ENCODE measurements at regions not wholly inside any gene's neighbourhood (a gene's known extent, or its start where the extent isn't known, plus 50 kb on each side); places are given as distances from the start of the nearest gene placed in this dataset.

- Histone ChIP-seq H3K9ac (ENCODE audit: low read length) (no peak overlapping the region), H2AFZ (ENCODE audit: low read length) (no peak overlapping the region), H3K9me2 (replicated peaks; ENCODE audit: low read length) (no peaks in the 10 kb centered on the region), H3K9me3 (ENCODE audit: low read length) (peaks cover 13% of the 10 kb centered on the region; the same call in 1 of the 2 replicates), H3K4me2 (ENCODE audit: low read length) (no peak overlapping the region), H4K20me1 (ENCODE audit: low read length) (no peaks in the 10 kb centered on the region), H3K27me3 (ENCODE audit: low read length) (peaks cover 7% of the 10 kb centered on the region; the same call in 1 of the 2 replicates), H3K79me2 (ENCODE audit: low read length) (no peaks in the 10 kb centered on the region), H3K27ac (ENCODE audit: low read length) (no peak overlapping the region), H3K4me1 (ENCODE audit: insufficient read depth, low read length) (no peaks in the 10 kb centered on the region), H3F3A (ENCODE audit: low read length, unreplicated experiment) (no peaks in the 10 kb centered on the region), H3K36me3 (ENCODE audit: low read depth, low read length) (no peaks in the 10 kb centered on the region), H3K4me3 (ENCODE audit: low read length) (no peak overlapping the region)
- no TSS peak for BruUV-seq (replicated peaks)
- POLR2A ChIA-PET (ENCODE audit: unreplicated experiment), result no interaction called here
- TF ChIP-seq EZH2phosphoT487 (IDR thresholded peaks at IDR 0.05; ENCODE audit: borderline replicate concordance, low read length) (no peak), EZH2 (IDR thresholded peaks at IDR 0.05; ENCODE audit: low read length, unreplicated experiment) (no peak), CTCF (conservative IDR thresholded peaks at IDR 0.05; ENCODE audit: low read depth, low read length) (no peak)
- CTCF ChIA-PET, result no interaction called here
- ATAC-seq (no peak), DNase-seq (no peak)
- intact Hi-C loops (cut with micrococcal nuclease), result no loop called here
These were observed 357.8 kb downstream of the AJAP1 start for GRCh38 chr1:5012249-5012648.

GRCh38 chr1:5010656-5011055 lies 356.2 kb downstream of the AJAP1 start:
- POLR2A ChIA-PET (ENCODE audit: unreplicated experiment), result no interaction called here
- CTCF ChIA-PET, result no interaction called here
- TF ChIP-seq EZH2phosphoT487 (IDR thresholded peaks at IDR 0.05; ENCODE audit: borderline replicate concordance, low read length) (no peak), EZH2 (IDR thresholded peaks at IDR 0.05; ENCODE audit: low read length, unreplicated experiment) (no peak), CTCF (conservative IDR thresholded peaks at IDR 0.05; ENCODE audit: low read depth, low read length) (no peak)

GRCh38 chr1:5010236-5010635 lies 355.8 kb downstream of the AJAP1 start:
- H3K9me3 ChIP-seq (ENCODE audit: low read length), result peaks cover 12% of the 10 kb centered on the region
- ATAC-seq (no peak), DNase-seq (no peak)
- no TSS peak for BruUV-seq (replicated peaks)
- intact Hi-C loops (cut with micrococcal nuclease), result no loop called here
- no peak overlapping the region for H3K27ac ChIP-seq (ENCODE audit: low read length)
- no peak overlapping the region for H2AFZ ChIP-seq (ENCODE audit: low read length)
- H3K36me3 ChIP-seq (ENCODE audit: low read depth, low read length), result no peaks in the 10 kb centered on the region
- no peak overlapping the region for H3K9ac ChIP-seq (ENCODE audit: low read length)
- no peaks in the 10 kb centered on the region for H3F3A ChIP-seq (ENCODE audit: low read length, unreplicated experiment)
- H4K20me1 ChIP-seq (ENCODE audit: low read length), result no peaks in the 10 kb centered on the region
- H3K79me2 ChIP-seq (ENCODE audit: low read length), result no peaks in the 10 kb centered on the region
- H3K4me1 ChIP-seq (ENCODE audit: insufficient read depth, low read length), result no peaks in the 10 kb centered on the region
- CTCF ChIA-PET, result no interaction called here
- no peak overlapping the region for H3K4me2 ChIP-seq (ENCODE audit: low read length)
- H3K27me3 ChIP-seq (ENCODE audit: low read length), result peaks cover 7% of the 10 kb centered on the region; the same call in 1 of the 2 replicates
- no peaks in the 10 kb centered on the region for H3K9me2 ChIP-seq (replicated peaks; ENCODE audit: low read length)
- TF ChIP-seq EZH2phosphoT487 (IDR thresholded peaks at IDR 0.05; ENCODE audit: borderline replicate concordance, low read length), result no peak
- TF ChIP-seq EZH2 (IDR thresholded peaks at IDR 0.05; ENCODE audit: low read length, unreplicated experiment), result no peak
- no peak for TF ChIP-seq CTCF (conservative IDR thresholded peaks at IDR 0.05; ENCODE audit: low read depth, low read length)
- no peak overlapping the region for H3K4me3 ChIP-seq (ENCODE audit: low read length)
- POLR2A ChIA-PET (ENCODE audit: unreplicated experiment), result no interaction called here

More at GRCh38 chr1:5010656-5011055, 356.2 kb downstream of the AJAP1 start:
- H3K9ac ChIP-seq (ENCODE audit: low read length), result no peak overlapping the region
- no peaks in the 10 kb centered on the region for H3K4me1 ChIP-seq (ENCODE audit: insufficient read depth, low read length)
- H3K4me2 ChIP-seq (ENCODE audit: low read length), result no peak overlapping the region
- H3K27ac ChIP-seq (ENCODE audit: low read length), result no peak overlapping the region
- H3K27me3 ChIP-seq (ENCODE audit: low read length), result peaks cover 7% of the 10 kb centered on the region; the same call in 1 of the 2 replicates
- H3K9me2 ChIP-seq (replicated peaks; ENCODE audit: low read length), result no peaks in the 10 kb centered on the region
- H3K79me2 ChIP-seq (ENCODE audit: low read length), result no peaks in the 10 kb centered on the region
- intact Hi-C loops (cut with micrococcal nuclease), result no loop called here
- no TSS peak for BruUV-seq (replicated peaks)
- ATAC-seq (no peak), DNase-seq (no peak)
- H4K20me1 ChIP-seq (ENCODE audit: low read length), result no peaks in the 10 kb centered on the region
- no peaks in the 10 kb centered on the region for H3F3A ChIP-seq (ENCODE audit: low read length, unreplicated experiment)
- H2AFZ ChIP-seq (ENCODE audit: low read length), result no peak overlapping the region
- H3K36me3 ChIP-seq (ENCODE audit: low read depth, low read length), result no peaks in the 10 kb centered on the region
- peaks cover 12% of the 10 kb centered on the region for H3K9me3 ChIP-seq (ENCODE audit: low read length)
- no peak overlapping the region for H3K4me3 ChIP-seq (ENCODE audit: low read length)
